Choroid plexus epithelial cell (primary cell): ENCODE measurements at regions not wholly inside any gene's neighbourhood (a gene's known extent, or its start where the extent isn't known, plus 50 kb on each side); places are given as distances from the start of the nearest gene placed in this dataset.

ENCODE experiments used
- DNase-seq: peaks from one replicate; pipeline ENCODE4 v3.0.0-alpha.2; 2010; ENCODE audit warnings: low read depth
- H3K4me3 ChIP-seq: 2 replicates; pipeline ENCODE4 v1.5.1; 2011; ENCODE audit warnings: low read depth, mild to moderate bottlenecking, control low read depth, low read length, moderate library complexity
- TF ChIP-seq, protein P1 (sequence below): conservative IDR thresholded peaks from 2 replicates; pipeline ENCODE4 v1.5.1; 2011; ENCODE audit warnings: low read depth, mild to moderate bottlenecking, control low read depth, inconsistent platforms, low read length, moderate library complexity

- TF ChIP-seq, protein P1, sequence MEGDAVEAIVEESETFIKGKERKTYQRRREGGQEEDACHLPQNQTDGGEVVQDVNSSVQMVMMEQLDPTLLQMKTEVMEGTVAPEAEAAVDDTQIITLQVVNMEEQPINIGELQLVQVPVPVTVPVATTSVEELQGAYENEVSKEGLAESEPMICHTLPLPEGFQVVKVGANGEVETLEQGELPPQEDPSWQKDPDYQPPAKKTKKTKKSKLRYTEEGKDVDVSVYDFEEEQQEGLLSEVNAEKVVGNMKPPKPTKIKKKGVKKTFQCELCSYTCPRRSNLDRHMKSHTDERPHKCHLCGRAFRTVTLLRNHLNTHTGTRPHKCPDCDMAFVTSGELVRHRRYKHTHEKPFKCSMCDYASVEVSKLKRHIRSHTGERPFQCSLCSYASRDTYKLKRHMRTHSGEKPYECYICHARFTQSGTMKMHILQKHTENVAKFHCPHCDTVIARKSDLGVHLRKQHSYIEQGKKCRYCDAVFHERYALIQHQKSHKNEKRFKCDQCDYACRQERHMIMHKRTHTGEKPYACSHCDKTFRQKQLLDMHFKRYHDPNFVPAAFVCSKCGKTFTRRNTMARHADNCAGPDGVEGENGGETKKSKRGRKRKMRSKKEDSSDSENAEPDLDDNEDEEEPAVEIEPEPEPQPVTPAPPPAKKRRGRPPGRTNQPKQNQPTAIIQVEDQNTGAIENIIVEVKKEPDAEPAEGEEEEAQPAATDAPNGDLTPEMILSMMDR: no peak
- no peak for DNase-seq
- H3K4me3 ChIP-seq: no peak overlapping the region
Observed at GRCh38 chr18:46310675-46311345, 206.6 kb downstream of the HAUS1 start.

DNA sequence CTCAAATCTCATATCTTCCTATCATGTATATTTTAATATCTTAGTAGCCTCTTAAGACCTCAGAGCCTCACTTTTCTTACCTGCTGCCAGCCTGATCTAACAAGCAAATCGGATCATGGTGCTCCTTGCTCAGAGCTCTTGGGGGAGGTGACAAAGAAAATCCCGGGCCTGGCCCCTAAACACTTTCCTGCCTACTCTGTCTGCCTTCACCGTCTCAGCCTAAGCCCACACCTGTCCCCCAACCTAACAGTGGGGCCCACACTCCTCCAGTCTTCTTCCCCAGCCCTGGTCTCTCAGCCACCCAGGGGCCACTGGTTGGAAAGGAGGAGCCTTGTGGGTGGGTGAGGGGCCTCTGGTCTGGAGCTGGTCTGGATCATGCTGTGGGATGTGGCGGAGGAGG is 207.3 kb downstream of the HAUS1 start:
- no peak for DNase-seq
- TF ChIP-seq, protein P1: no peak
- no peak overlapping the region for H3K4me3 ChIP-seq

GRCh38 chr18:46312221-46312620 is 208.0 kb downstream of the HAUS1 start:
- no peak overlapping the region for H3K4me3 ChIP-seq
- no peak for DNase-seq
- TF ChIP-seq, protein P1: no peak

DNA sequence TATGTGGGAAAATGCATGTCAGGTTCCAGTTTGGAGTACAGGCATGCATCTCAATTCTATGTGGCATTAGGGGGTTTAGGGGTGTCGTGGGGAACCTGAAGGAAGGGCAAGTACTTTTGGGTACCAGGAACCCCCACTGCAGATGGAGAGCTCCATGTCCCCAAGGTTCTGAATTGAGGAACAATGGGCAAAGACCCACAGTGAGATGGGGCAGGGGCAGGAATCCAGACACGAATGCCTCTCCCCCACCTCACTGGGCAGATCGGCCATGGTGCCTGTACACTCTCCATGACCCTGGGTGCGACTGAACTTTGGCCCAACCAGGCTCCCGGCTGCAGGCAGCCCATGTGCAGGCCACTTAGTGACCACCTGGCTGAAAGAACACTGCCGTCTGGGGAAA is 209.3 kb downstream of the HAUS1 start:
- DNase-seq: no peak
- no peak overlapping the region for H3K4me3 ChIP-seq
- TF ChIP-seq, protein P1: no peak

- DNase-seq: no peak
- TF ChIP-seq, protein P1: no peak
- H3K4me3 ChIP-seq: no peak overlapping the region
Observed at GRCh38 chr18:46314011-46314410, 209.8 kb downstream of the HAUS1 start.

DNA sequence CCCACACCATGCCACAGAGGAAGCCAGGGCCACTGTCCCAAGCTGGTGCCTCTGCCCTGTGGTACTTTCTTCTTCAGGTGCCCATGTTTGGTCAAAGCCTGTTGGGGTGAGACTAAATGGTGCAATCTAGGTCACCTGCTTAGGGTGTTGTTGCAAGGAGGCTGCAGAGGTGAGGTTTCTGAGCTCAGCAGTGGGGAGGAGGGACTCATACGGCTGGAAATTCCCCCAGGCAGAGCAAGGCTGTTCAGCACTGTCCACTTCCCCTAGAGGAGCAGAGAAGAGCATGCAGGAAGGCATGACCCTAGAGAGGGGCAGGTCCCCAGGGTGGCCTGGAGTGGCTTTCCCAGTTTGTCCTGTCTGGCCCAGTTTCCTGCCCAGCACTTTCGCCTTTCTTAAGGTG is 211.0 kb downstream of the HAUS1 start:
- H3K4me3 ChIP-seq: no peak overlapping the region
- TF ChIP-seq, protein P1: no peak
- DNase-seq: no peak

GRCh38 chr18:46318356-46318755 is 214.2 kb downstream of the HAUS1 start:
- no peak overlapping the region for H3K4me3 ChIP-seq
- TF ChIP-seq, protein P1: no peak
- no peak for DNase-seq
